Fibroblast of lung (primary cell): ENCODE measurements at regions not wholly inside any gene's neighbourhood (a gene's known extent, or its start where the extent isn't known, plus 50 kb on each side); places are given as distances from the start of the nearest gene placed in this dataset.

Source experiments
- DNase-seq, 2 donors: peaks; one replicate each; pipeline versions ENCODE4 v3.0.0 to v3.0.0-alpha.2; 2010; ENCODE audit warnings: low read depth in 2 of 2
- H2AFZ ChIP-seq: 2 replicates; pipeline ENCODE4 v1.5.1; 2012; ENCODE audit warnings: low read length, control low read depth, inconsistent platforms
- H3K27ac ChIP-seq: 2 replicates; pipeline ENCODE4 v1.5.1; 2011; ENCODE audit warnings: low read length, control low read depth; ENCODE audit not compliant: insufficient read depth
- H3K27me3 ChIP-seq: 2 replicates; pipeline ENCODE4 v1.5.1; 2011; ENCODE audit warnings: mild to moderate bottlenecking, low read length; ENCODE audit not compliant: control insufficient read depth, insufficient read depth
- H3K36me3 ChIP-seq: 2 replicates; pipeline ENCODE4 v1.5.1; 2011; ENCODE audit warnings: low read length; ENCODE audit not compliant: control insufficient read depth, insufficient read depth
- H3K4me1 ChIP-seq: 2 replicates; pipeline ENCODE4 v1.5.1; 2011; ENCODE audit warnings: low read length; ENCODE audit not compliant: control insufficient read depth, insufficient read depth; ENCODE audit errors: extremely low read depth
- H3K4me2 ChIP-seq: 2 replicates; pipeline ENCODE4 v1.5.1; 2011; ENCODE audit warnings: low read length, control low read depth; ENCODE audit not compliant: insufficient read depth; ENCODE audit errors: extremely low read depth
- H3K4me3 ChIP-seq, 4 experiments: fragments of 200-600 bp in 1 of 4; sonication (generic) in 1 of 4; replicated peaks in 1 of 4; 2 replicates each; pipeline ENCODE4 v1.5.1; 2011 to 2016; ENCODE audit warnings: low read length in 4 of 4, low read depth in 3 of 4, mild to moderate bottlenecking in 3 of 4, control low read depth in 2 of 4, inconsistent platforms in 1 of 4, mixed read lengths in 1 of 4; ENCODE audit not compliant: insufficient read depth in 1 of 4; ENCODE audit errors: control extremely low read depth in 1 of 4
- H3K79me2 ChIP-seq: 2 replicates; pipeline ENCODE4 v1.5.1; 2012; ENCODE audit warnings: mild to moderate bottlenecking, low read length, inconsistent platforms; ENCODE audit not compliant: control insufficient read depth, insufficient read depth
- H3K9ac ChIP-seq: 2 replicates; pipeline ENCODE4 v1.5.1; 2011; ENCODE audit warnings: mild to moderate bottlenecking, low read length, control low read depth; ENCODE audit not compliant: insufficient read depth
- H3K9me3 ChIP-seq: 2 replicates; pipeline ENCODE4 v1.5.1; 2012; ENCODE audit warnings: low read depth, low read length; ENCODE audit not compliant: control insufficient read depth, insufficient read depth
- H4K20me1 ChIP-seq: 2 replicates; pipeline ENCODE4 v1.5.1; 2011; ENCODE audit warnings: low read length; ENCODE audit not compliant: control insufficient read depth, insufficient read depth; ENCODE audit errors: extremely low read depth
- CTCF ChIP-seq, 2 donors: IDR thresholded peaks in 1 of 2; conservative IDR thresholded peaks in 1 of 2; 1 replicate in 1 of 2; 2 replicates in 1 of 2; pipeline ENCODE4 v1.5.1; 2011 to 2012; ENCODE audit warnings: low read length in 2 of 2, control low read depth in 1 of 2, inconsistent platforms in 1 of 2, low read depth in 1 of 2, mild to moderate bottlenecking in 1 of 2
- EZH2 ChIP-seq: IDR thresholded peaks from 2 replicates; pipeline ENCODE4 v1.5.1; 2012; ENCODE audit warnings: low read length, control low read depth, mild to moderate bottlenecking; ENCODE audit errors: missing control alignments

GRCh38 chr11:112661146-112661545, 300.1 kb upstream of the NCAM1 start:
- Histone ChIP-seq H3K4me1 (peaks cover 2% of the 10 kb centered on the region), H3K4me2 (no peak overlapping the region), H4K20me1 (no peaks in the 10 kb centered on the region), H3K27me3 (no peaks in the 10 kb centered on the region), H3K79me2 (no peaks in the 10 kb centered on the region), H3K27ac (no peak overlapping the region), H2AFZ (no peak overlapping the region), H3K4me3 (no peak overlapping the region), H3K9ac (no peak overlapping the region), H3K36me3 (no peaks in the 10 kb centered on the region), H3K9me3 (no peaks in the 10 kb centered on the region)
- no peak for DNase-seq
- TF ChIP-seq CTCF (conservative IDR thresholded peaks at IDR 0.05 in 1 of 2, IDR thresholded peaks at IDR 0.05 in 1 of 2; ENCODE audit: low read depth in 1 of 2, low read length in 2 of 2) (no peak), EZH2 (no peak)

- Histone ChIP-seq H3K79me2 (no peaks in the 10 kb centered on the region), H3K4me1 (peaks cover 2% of the 10 kb centered on the region), H3K4me3 (no peak overlapping the region), H3K27ac (no peak overlapping the region), H2AFZ (no peak overlapping the region), H3K36me3 (no peaks in the 10 kb centered on the region), H4K20me1 (no peaks in the 10 kb centered on the region), H3K4me2 (no peak overlapping the region), H3K27me3 (no peaks in the 10 kb centered on the region), H3K9ac (no peak overlapping the region), H3K9me3 (no peaks in the 10 kb centered on the region)
- no peak for DNase-seq
- TF ChIP-seq EZH2 = no peak
- TF ChIP-seq CTCF (conservative IDR thresholded peaks at IDR 0.05 in 1 of 2, IDR thresholded peaks at IDR 0.05 in 1 of 2; ENCODE audit: low read depth in 1 of 2, low read length in 2 of 2) = no peak
Measured at GRCh38 chr11:112661571-112661970, 299.6 kb upstream of the NCAM1 start.

- Histone ChIP-seq H2AFZ (no peak overlapping the region), H3K4me3 (no peak overlapping the region), H3K27me3 (no peaks in the 10 kb centered on the region), H3K4me1 (no peaks in the 10 kb centered on the region), H3K36me3 (no peaks in the 10 kb centered on the region), H3K4me2 (no peak overlapping the region), H3K9me3 (no peaks in the 10 kb centered on the region), H4K20me1 (no peaks in the 10 kb centered on the region), H3K9ac (no peak overlapping the region), H3K79me2 (no peaks in the 10 kb centered on the region), H3K27ac (no peak overlapping the region)
- TF ChIP-seq CTCF (conservative IDR thresholded peaks at IDR 0.05 in 1 of 2, IDR thresholded peaks at IDR 0.05 in 1 of 2; ENCODE audit: low read depth in 1 of 2, low read length in 2 of 2) (no peak), EZH2 (no peak)
- no peak for DNase-seq
Measured at GRCh38 chr11:112662554-112662953, 298.7 kb upstream of the NCAM1 start.
